NCI-H1694 (cell line): ENCODE measurements at regions not wholly inside any gene's neighbourhood (a gene's known extent, or its start where the extent isn't known, plus 50 kb on each side); places are given as distances from the start of the nearest gene placed in this dataset.
"Not testable (repeated sequence)": the region's sequence is repeated elsewhere in the genome, so short reads cannot be mapped to it uniquely, and the experiment has no call there.

Experiments used
- DNase-seq: peaks from one replicate; lab custom pipeline; 2025; lab: John Stamatoyannopoulos, UW

- DNase-seq, result no peak
Measured at GRCh38 chr4:181753207-181753606, 490.0 kb upstream of the TENM3 start.

- DNase-seq, result no peak
Measured at GRCh38 chr4:181755846-181756245, 487.4 kb upstream of the TENM3 start.

GRCh38 chr4:181756451-181757095 lies 486.6 kb upstream of the TENM3 start:
- DNase-seq, result no peak

GRCh38 chr4:181757098-181757497 lies 486.1 kb upstream of the TENM3 start:
- no peak for DNase-seq

GRCh38 chr4:181757910-181758660 lies 485.1 kb upstream of the TENM3 start:
- DNase-seq, result no peak

GRCh38 chr4:181760560-181760959 lies 482.6 kb upstream of the TENM3 start:
- no peak for DNase-seq

GRCh38 chr4:181761156-181761555 lies 482.0 kb upstream of the TENM3 start:
- no peak for DNase-seq

- no peak for DNase-seq
Measured at GRCh38 chr4:181766061-181766548, 477.1 kb upstream of the TENM3 start.

GRCh38 chr4:181770971-181771370 lies 472.2 kb upstream of the TENM3 start:
- DNase-seq, result no peak

GRCh38 chr4:181775298-181775697 lies 467.9 kb upstream of the TENM3 start:
- no peak for DNase-seq

- DNase-seq, result no peak
Measured at GRCh38 chr4:181776264-181777054, 466.7 kb upstream of the TENM3 start.

GRCh38 chr4:181777518-181777917 lies 465.7 kb upstream of the TENM3 start:
- DNase-seq, result no peak

- DNase-seq, result no peak
Measured at GRCh38 chr4:181784881-181785280, 458.3 kb upstream of the TENM3 start.

GRCh38 chr4:181792641-181793040 lies 450.6 kb upstream of the TENM3 start:
- no peak for DNase-seq

- no peak for DNase-seq
Measured at GRCh38 chr4:181793096-181793495, 450.1 kb upstream of the TENM3 start.

- DNase-seq, result no peak
Measured at GRCh38 chr4:181796502-181796901, 446.7 kb upstream of the TENM3 start.

GRCh38 chr4:181798536-181798935 lies 444.7 kb upstream of the TENM3 start:
- DNase-seq, result no peak

- no peak for DNase-seq
Measured at GRCh38 chr4:181799561-181800069, 443.6 kb upstream of the TENM3 start.

GRCh38 chr4:181802207-181802606 lies 441.0 kb upstream of the TENM3 start:
- DNase-seq, result no peak

- DNase-seq, result no peak
Measured at GRCh38 chr4:181807771-181808170, 435.4 kb upstream of the TENM3 start.

- no peak for DNase-seq
Measured at GRCh38 chr4:181810711-181811110, 432.5 kb upstream of the TENM3 start.

GRCh38 chr4:181811550-181811949 lies 431.7 kb upstream of the TENM3 start:
- DNase-seq, result not testable (repeated sequence)

GRCh38 chr4:181819946-181820345 lies 423.3 kb upstream of the TENM3 start:
- DNase-seq, result no peak
